HFF-Myc (cell line): ENCODE measurements at regions not wholly inside any gene's neighbourhood (a gene's known extent, or its start where the extent isn't known, plus 50 kb on each side); places are given as distances from the start of the nearest gene placed in this dataset.

Source experiments
- DNase-seq: peaks from one replicate; pipeline ENCODE4 v3.0.0-alpha.2; 2011; ENCODE audit warnings: low read depth; ENCODE audit errors: extremely low read depth
- H3K4me3 ChIP-seq: replicated peaks from 2 replicates; pipeline ENCODE4 v1.5.1; 2011; ENCODE audit warnings: low read depth, mild to moderate bottlenecking, control low read depth, low read length
- TF ChIP-seq, protein P1 (sequence below): IDR thresholded peaks from 2 replicates; pipeline ENCODE4 v1.5.1; 2012; ENCODE audit warnings: mild to moderate bottlenecking, low read depth, low read length, control low read depth; ENCODE audit errors: missing control alignments

GRCh38 chr4:125104616-125105015 lies 210.1 kb upstream of the FAT4 start:
- TF ChIP-seq, protein P1, sequence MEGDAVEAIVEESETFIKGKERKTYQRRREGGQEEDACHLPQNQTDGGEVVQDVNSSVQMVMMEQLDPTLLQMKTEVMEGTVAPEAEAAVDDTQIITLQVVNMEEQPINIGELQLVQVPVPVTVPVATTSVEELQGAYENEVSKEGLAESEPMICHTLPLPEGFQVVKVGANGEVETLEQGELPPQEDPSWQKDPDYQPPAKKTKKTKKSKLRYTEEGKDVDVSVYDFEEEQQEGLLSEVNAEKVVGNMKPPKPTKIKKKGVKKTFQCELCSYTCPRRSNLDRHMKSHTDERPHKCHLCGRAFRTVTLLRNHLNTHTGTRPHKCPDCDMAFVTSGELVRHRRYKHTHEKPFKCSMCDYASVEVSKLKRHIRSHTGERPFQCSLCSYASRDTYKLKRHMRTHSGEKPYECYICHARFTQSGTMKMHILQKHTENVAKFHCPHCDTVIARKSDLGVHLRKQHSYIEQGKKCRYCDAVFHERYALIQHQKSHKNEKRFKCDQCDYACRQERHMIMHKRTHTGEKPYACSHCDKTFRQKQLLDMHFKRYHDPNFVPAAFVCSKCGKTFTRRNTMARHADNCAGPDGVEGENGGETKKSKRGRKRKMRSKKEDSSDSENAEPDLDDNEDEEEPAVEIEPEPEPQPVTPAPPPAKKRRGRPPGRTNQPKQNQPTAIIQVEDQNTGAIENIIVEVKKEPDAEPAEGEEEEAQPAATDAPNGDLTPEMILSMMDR = no peak
- H3K4me3 ChIP-seq = no peak overlapping the region
- DNase-seq = peak; percentile 9

- H3K4me3 ChIP-seq = no peak overlapping the region
- TF ChIP-seq, protein P1 = no peak
- no peak for DNase-seq
Observed at GRCh38 chr4:125101719-125102118, 213.0 kb upstream of the FAT4 start.

GRCh38 chr4:125097729-125098128 lies 217.0 kb upstream of the FAT4 start:
- H3K4me3 ChIP-seq = no peak overlapping the region
- DNase-seq = no peak
- TF ChIP-seq, protein P1 = no peak

DNA sequence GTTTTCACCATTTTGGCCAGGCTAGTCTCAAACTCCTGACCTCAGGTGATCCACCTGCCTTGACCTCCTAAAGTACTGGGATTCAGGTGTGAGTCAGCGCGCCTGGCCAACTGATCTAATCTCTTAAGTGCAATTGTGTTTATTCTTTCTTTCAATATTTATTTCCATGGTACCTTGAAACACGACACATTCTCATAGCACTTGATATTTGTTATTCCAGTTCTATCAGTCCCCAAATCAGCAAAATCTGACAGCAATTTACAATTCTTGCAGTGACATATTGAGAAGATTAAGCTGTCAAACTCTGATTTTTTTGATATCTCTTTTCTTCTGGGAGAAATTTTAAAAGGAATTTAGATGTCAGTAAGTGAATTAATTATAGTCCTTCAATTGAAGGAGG lies 218.1 kb upstream of the FAT4 start:
- TF ChIP-seq, protein P1 = no peak
- no peak for DNase-seq
- H3K4me3 ChIP-seq = no peak overlapping the region

- H3K4me3 ChIP-seq = no peak overlapping the region
- TF ChIP-seq, protein P1 = no peak
- no peak for DNase-seq
Observed at GRCh38 chr4:125091541-125091940, 223.2 kb upstream of the FAT4 start.

DNA sequence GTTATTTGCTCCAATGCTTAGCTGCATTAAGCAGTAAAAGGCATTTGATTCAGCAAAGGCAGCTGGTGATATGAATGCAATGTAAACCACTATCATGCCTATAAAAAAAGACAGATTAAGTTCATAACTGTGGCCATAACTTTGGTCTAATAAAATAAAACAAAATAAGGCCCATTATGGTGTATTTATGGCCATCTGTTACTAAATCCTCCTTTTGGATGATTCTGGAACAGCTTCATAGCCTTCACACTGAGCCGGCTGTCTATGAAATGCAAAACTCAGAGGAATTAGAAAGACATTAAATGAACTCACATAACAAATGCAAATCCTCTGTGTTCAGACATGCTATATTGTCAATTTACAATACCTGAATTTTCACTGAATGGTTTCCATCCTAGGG lies 223.7 kb upstream of the FAT4 start:
- no peak overlapping the region for H3K4me3 ChIP-seq
- DNase-seq = no peak
- TF ChIP-seq, protein P1 = no peak

- H3K4me3 ChIP-seq = no peak overlapping the region
- no peak for DNase-seq
- TF ChIP-seq, protein P1 = no peak
Observed at GRCh38 chr4:125084608-125085007, 230.1 kb upstream of the FAT4 start.
